K562 (cell line): ENCODE measurements at regions not wholly inside any gene's neighbourhood (a gene's known extent, or its start where the extent isn't known, plus 50 kb on each side); places are given as distances from the start of the nearest gene placed in this dataset.

ENCODE experiments used
- BACH1 ChIP-seq: fragments of 200-800 bp; sonication (Bioruptor generic); IDR thresholded peaks from 2 replicates; pipeline ENCODE4 v1.6.1; 2016; ENCODE audit warnings: missing genetic modification characterization, missing compliant biosample characterization
- FOXJ2 ChIP-seq: fragments of 200-800 bp; sonication (Bioruptor generic); IDR thresholded peaks from 2 replicates; pipeline ENCODE4 v1.6.1; 2016; ENCODE audit warnings: missing genetic modification characterization, missing compliant biosample characterization
- FOXK1 ChIP-seq: sonication (generic); formaldehyde crosslinking; IDR thresholded peaks from 2 replicates; pipeline ENCODE4 v1.8.0; 2022; ENCODE audit warnings: missing genetic modification reagents, mild to moderate bottlenecking, borderline replicate concordance
- FOXK2 ChIP-seq, 2 experiments: fragments of 450-650 bp; IDR thresholded peaks in 1 of 2; conservative IDR thresholded peaks in 1 of 2; 2 replicates each; pipeline ENCODE4 v1.6.1; 2016; ENCODE audit warnings: low read depth in 2 of 2, mild to moderate bottlenecking in 1 of 2
- HMGN3 ChIP-seq: IDR thresholded peaks from 2 replicates; pipeline ENCODE4 v1.6.1; 2011; ENCODE audit warnings: borderline replicate concordance, low read depth, mild to moderate bottlenecking, mixed read lengths, low read length; ENCODE audit not compliant: insufficient read length; ENCODE audit errors: extremely low read depth
- KLF13 ChIP-seq: fragments of 450-650 bp; IDR thresholded peaks from 2 replicates; pipeline ENCODE4 v1.6.1; 2016; ENCODE audit warnings: missing genetic modification characterization, low read depth, mild to moderate bottlenecking, missing compliant biosample characterization, moderate library complexity, borderline replicate concordance
- MAFK ChIP-seq: IDR thresholded peaks from 2 replicates; pipeline ENCODE4 v1.6.1; 2011; ENCODE audit warnings: low read length, improper control_type of control experiment
- NRF1 ChIP-seq, 2 experiments: fragments of 450-650 bp; IDR thresholded peaks in 1 of 2; conservative IDR thresholded peaks in 1 of 2; 2 replicates each; pipeline ENCODE4 v1.6.1; 2014; ENCODE audit warnings: mild to moderate bottlenecking in 2 of 2
- POLR2AphosphoS5 ChIP-seq: IDR thresholded peaks from 2 replicates; pipeline ENCODE4 v1.6.1; 2011; ENCODE audit warnings: mild to moderate bottlenecking, low read depth, low read length, moderate library complexity; ENCODE audit not compliant: control insufficient read depth, insufficient read depth
- SMAD4 ChIP-seq: fragments of 250-450 bp; sonication (Bioruptor Pico); conservative IDR thresholded peaks from 2 replicates; pipeline ENCODE4 v1.8.0; 2021; ENCODE audit warnings: inconsistent platforms, mild to moderate bottlenecking, moderate library complexity
- SP1 ChIP-seq: sonication (generic); formaldehyde crosslinking; IDR thresholded peaks from 2 replicates; pipeline ENCODE4 v1.8.1; 2022; ENCODE audit warnings: mild to moderate bottlenecking, missing genetic modification reagents
- ZKSCAN1 ChIP-seq: fragments of 150-350 bp; IDR thresholded peaks from 2 replicates; pipeline ENCODE4 v1.6.1; 2016; ENCODE audit warnings: low read depth, low read length
- TF ChIP-seq, protein P1 (sequence below), 3 experiments: IDR thresholded peaks in 2 of 3; conservative IDR thresholded peaks in 1 of 3; 2 replicates each; pipeline ENCODE4 v1.5.1; 2011 to 2012; ENCODE audit warnings: low read length in 3 of 3, mild to moderate bottlenecking in 3 of 3, control low read depth in 2 of 3, improper control_type of control experiment in 1 of 3, inconsistent platforms in 1 of 3, low read depth in 1 of 3, mixed read lengths in 1 of 3, moderate library complexity in 1 of 3; ENCODE audit not compliant: insufficient read depth in 2 of 3
- TF ChIP-seq, protein P2 (sequence below): fragments of 450-650 bp; formaldehyde crosslinking; IDR thresholded peaks from 2 replicates; pipeline ENCODE4 v1.4.0; 2020; ENCODE audit warnings: mild to moderate bottlenecking, mixed read lengths

DNA sequence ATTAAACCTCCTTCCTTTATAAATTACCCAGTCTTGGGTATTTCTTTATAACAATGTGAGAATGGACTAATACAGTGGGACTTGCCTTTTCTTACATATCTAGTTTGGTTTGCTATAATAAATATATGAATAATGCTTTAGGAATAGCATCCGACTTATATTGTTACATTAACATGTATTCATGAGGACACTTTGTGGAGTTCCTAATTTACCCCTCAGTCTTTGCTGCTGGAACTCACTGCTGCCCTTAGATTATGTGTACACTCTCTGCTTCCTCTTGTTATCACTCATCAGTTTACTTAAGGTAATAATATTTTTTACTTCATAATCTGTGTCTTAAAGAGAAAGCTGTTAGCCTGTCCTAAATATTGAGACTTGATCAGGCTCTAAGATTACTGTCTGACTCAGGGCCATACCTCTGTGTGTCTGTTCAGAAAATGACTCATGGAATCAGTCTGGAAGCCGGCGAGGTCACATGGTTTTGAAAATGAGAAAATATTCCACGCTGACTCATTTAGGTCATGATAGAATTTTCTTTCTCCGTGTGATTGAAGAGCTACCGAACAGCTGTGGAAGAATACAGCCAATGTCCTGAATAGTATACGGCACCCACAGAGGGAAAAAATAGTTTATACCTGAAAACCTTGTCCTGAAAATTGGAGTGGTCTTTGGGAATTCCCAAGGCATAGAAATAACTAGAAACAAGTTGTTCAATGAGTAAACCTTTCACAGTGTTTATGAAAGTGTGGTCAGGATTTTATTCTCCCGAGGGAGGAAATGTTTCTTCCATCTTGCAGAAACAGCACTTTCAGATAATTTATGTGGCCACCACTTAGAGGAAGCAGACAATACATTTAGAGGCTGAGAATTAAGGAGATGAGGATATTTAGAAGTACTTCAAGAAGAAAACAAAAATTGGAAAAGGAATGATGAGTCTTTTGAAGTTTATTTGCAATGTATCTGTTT lies 156.4 kb downstream of the DSEL start:
- TF ChIP-seq POLR2AphosphoS5, result no peak
- TF ChIP-seq, protein P1, sequence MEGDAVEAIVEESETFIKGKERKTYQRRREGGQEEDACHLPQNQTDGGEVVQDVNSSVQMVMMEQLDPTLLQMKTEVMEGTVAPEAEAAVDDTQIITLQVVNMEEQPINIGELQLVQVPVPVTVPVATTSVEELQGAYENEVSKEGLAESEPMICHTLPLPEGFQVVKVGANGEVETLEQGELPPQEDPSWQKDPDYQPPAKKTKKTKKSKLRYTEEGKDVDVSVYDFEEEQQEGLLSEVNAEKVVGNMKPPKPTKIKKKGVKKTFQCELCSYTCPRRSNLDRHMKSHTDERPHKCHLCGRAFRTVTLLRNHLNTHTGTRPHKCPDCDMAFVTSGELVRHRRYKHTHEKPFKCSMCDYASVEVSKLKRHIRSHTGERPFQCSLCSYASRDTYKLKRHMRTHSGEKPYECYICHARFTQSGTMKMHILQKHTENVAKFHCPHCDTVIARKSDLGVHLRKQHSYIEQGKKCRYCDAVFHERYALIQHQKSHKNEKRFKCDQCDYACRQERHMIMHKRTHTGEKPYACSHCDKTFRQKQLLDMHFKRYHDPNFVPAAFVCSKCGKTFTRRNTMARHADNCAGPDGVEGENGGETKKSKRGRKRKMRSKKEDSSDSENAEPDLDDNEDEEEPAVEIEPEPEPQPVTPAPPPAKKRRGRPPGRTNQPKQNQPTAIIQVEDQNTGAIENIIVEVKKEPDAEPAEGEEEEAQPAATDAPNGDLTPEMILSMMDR (IDR thresholded peaks at IDR 0.05 in 2 of 3, conservative IDR thresholded peaks at IDR 0.05 in 1 of 3; ENCODE audit: insufficient read depth in 2 of 3, low read depth in 1 of 3, low read length in 3 of 3), result no peak
- TF ChIP-seq ZKSCAN1, result no peak
- TF ChIP-seq NRF1 (conservative IDR thresholded peaks at IDR 0.05 in 1 of 2, IDR thresholded peaks at IDR 0.05 in 1 of 2), result no peak
- no peak for TF ChIP-seq FOXK2 (conservative IDR thresholded peaks at IDR 0.05 in 1 of 2, IDR thresholded peaks at IDR 0.05 in 1 of 2; ENCODE audit: low read depth in 2 of 2)
- no peak for TF ChIP-seq SMAD4 (CRISPR knock-in tag)
- no peak for TF ChIP-seq SP1 (CRISPR knock-in tag)
- TF ChIP-seq FOXK1 (CRISPR knock-in tag), result no peak
- TF ChIP-seq, protein P2, sequence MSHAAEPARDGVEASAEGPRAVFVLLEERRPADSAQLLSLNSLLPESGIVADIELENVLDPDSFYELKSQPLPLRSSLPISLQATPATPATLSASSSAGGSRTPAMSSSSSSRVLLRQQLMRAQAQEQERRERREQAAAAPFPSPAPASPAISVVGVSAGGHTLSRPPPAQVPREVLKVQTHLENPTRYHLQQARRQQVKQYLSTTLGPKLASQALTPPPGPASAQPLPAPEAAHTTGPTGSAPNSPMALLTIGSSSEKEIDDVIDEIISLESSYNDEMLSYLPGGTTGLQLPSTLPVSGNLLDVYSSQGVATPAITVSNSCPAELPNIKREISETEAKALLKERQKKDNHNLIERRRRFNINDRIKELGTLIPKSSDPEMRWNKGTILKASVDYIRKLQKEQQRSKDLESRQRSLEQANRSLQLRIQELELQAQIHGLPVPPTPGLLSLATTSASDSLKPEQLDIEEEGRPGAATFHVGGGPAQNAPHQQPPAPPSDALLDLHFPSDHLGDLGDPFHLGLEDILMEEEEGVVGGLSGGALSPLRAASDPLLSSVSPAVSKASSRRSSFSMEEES (CRISPR knock-in tag), result no peak
- no peak for TF ChIP-seq FOXJ2 (tag)
- TF ChIP-seq KLF13 (tag), result no peak
- no peak for TF ChIP-seq BACH1 (tag)
- TF ChIP-seq HMGN3, result no peak
- no peak for TF ChIP-seq MAFK
